Adrenal gland (tissue), 5 donors: ENCODE measurements at regions not wholly inside any gene's neighbourhood (a gene's known extent, or its start where the extent isn't known, plus 50 kb on each side); places are given as distances from the start of the nearest gene placed in this dataset.

ENCODE experiments used
- CTCF ChIP-seq, 6 experiments: fragments of 450-650 bp in 4 of 6; fragments of 200-600 bp in 2 of 6; sonication (generic) in 1 of 6; IDR thresholded peaks; 1 replicate in 5 of 6; 2 replicates in 1 of 6; pipeline versions ENCODE4 v1.5.1 to v1.8.0; 2016 to 2021; ENCODE audit warnings: antibody characterized with exemption in 6 of 6, mild to moderate bottlenecking in 2 of 6, moderate library complexity in 1 of 6
- POLR2A ChIP-seq, 2 donors: fragments of 450-650 bp; IDR thresholded peaks; one replicate each; pipeline ENCODE4 v1.6.1; 2017; ENCODE audit warnings: antibody characterized with exemption in 2 of 2, mild to moderate bottlenecking in 2 of 2, moderate library complexity in 1 of 2
- donor health status: DM: no; HTN: no; CAD: no.

GRCh38 chrX:34839451-34839850 is 103.1 kb upstream of the FAM47B start:
- TF ChIP-seq CTCF (IDR thresholded peaks at IDR 0.05) (no peak), POLR2A (IDR thresholded peaks at IDR 0.05) (no peak)
